GM19395 (cell line): ENCODE measurements at regions not wholly inside any gene's neighbourhood (a gene's known extent, or its start where the extent isn't known, plus 50 kb on each side); places are given as distances from the start of the nearest gene placed in this dataset.

Experiments used
- ATAC-seq: cut with Tn5 transposase; IDR thresholded peaks from one replicate; pipeline ENCODE4 v1.9.1; 2021; ENCODE audit warnings: mild to moderate bottlenecking, moderate library complexity; ENCODE audit not compliant: unreplicated experiment

- no peak for ATAC-seq
These were observed 184.1 kb upstream of the ARL4C start for GRCh38 chr2:234680688-234681619.

- no peak for ATAC-seq
These were observed 183.1 kb upstream of the ARL4C start for GRCh38 chr2:234679741-234680687.

DNA sequence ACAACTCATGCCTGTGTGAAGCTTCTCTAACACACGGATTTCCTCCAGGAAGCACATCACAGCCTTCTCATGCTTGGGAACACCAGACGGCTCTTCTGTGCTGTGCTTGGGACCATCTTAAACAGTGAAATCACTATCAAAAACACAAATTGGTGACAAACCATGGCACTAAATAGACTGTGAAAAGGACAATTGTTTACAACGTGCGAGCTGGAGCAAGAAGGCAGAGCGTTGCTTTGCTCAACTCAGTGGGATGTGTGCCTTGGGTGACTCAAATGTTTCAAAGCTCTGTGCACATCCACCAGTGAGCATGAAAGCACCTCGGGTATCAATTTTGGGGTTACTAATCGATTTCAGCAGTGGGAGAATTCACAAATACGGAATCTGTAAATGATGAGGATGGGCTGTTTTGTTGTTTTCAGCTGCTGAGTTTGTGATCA lies 182.4 kb upstream of the ARL4C start:
- no peak for ATAC-seq

- ATAC-seq = no peak
These were observed 181.8 kb upstream of the ARL4C start for GRCh38 chr2:234678711-234679110.

DNA sequence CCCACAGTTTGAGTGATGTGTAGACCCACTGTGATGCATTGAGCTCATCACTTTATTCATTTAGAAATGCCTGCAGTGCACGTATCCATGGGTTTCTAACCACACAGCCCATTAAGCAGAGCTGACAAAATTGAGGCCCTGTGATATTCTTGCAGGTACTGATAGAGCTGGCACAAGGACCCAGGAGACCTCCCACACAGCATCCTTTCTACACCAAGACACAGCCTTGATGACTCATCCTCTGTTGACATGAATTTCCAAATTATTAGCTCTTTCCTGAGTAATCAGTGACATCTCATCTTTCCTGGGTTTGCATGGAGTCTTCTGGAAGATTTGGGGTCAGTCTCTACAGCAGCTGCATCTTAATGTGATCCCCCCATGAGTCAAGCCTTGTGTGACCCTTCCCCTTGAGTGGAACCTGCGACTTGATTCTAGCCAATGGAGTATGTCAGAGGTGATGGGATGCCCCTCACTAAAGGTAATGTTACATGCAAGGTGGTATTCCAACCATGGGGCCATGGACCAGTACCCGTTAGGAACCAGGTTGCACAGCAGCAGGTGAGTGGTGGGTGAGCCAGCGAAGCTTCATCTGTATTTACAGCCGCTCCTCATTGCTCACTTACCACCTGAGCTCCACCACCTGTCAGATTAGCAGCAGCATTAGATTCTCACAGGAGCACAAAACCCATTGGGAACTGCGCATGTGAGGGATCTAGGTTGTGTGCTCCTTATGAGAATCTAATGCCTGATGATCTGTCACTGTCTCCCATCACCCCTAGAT lies 181.1 kb upstream of the ARL4C start:
- ATAC-seq = no peak

GRCh38 chr2:234676783-234677450 lies 180.0 kb upstream of the ARL4C start:
- ATAC-seq = no peak

GRCh38 chr2:234676109-234676782 lies 179.4 kb upstream of the ARL4C start:
- ATAC-seq = no peak

GRCh38 chr2:234674781-234675201 lies 177.9 kb upstream of the ARL4C start:
- ATAC-seq = no peak

DNA sequence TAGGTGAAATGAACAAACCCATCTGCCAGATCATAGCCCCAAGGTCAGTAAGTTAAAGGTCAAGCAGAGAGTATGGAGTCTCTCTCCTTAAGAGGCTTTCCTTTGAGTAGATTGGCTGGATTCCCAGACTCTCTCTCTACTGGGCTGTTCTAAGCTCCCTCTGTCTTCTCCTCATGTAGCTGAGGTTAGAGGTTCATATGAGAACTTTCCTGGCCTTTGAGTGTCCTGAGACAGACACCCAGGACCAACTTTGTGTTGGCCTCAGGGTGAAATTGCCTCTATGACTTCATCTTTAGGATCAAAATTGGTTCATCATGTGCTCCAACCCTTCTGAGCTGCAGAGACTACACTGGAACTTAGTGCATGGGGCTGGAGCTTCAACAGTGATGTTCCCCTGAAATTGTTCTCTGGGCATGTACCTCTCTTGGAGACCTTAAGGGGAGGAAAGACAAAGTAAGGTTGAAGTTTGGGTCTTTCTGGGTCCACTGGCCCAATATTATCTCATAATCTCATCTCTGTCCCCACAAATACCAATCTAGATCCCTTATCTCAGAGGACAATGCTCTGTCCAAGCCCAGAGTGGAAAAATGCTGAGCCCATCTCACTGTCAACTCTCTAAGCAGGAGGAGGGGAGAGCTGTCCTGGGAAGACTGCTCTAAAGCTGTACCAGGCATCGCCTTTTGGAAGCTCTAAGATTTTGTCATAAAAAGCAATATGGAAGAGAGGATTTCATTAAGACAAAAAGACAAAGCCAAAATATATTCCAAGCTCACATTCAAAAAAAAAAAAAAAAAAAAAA lies 177.3 kb upstream of the ARL4C start:
- ATAC-seq = no peak

- no peak for ATAC-seq
These were observed 176.6 kb upstream of the ARL4C start for GRCh38 chr2:234673501-234673900.

GRCh38 chr2:234672498-234673150 lies 175.7 kb upstream of the ARL4C start:
- ATAC-seq = no peak

DNA sequence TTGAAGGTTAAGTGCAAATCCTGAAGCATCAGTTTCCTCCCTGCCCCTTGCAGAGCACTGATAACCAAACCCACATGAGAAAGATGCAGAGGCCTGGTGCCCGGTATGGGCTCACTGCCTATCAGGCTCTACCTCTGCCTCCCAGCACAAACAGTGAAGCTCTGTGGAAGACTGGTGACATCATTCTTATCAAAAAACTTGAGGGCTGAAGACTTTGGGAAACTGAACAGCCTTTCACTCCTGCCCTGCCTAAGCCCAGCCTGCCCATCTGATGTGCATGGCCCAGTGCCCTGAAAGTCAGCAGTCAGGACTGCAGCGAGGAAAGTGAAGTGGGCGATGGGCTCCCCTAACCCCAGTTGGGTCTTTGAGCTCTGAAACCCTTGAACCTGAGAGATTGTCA lies 174.8 kb upstream of the ARL4C start:
- ATAC-seq = no peak

- no peak for ATAC-seq
These were observed 174.3 kb upstream of the ARL4C start for GRCh38 chr2:234671231-234671630.

GRCh38 chr2:234670806-234671205 lies 173.9 kb upstream of the ARL4C start:
- no peak for ATAC-seq

- ATAC-seq = no peak
These were observed 173.2 kb upstream of the ARL4C start for GRCh38 chr2:234670052-234670451.

DNA sequence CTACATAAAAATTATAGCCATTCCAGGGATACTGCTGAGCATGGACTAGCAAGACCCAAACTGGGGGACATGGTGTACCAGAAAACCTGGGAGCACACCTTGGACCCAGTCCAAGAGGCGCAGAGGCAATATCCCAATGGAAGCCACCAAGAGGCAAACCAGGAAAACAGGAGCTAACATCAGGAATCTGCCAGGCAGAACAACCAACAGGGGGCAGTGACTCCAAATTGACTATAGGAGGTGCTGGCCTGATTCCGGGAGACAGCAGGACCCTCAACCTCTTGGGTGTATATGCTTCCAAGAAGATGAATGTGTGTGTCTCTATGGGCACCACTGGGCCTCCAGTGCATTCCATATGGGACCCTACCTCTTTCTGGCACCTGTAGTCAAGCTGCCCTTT lies 172.7 kb upstream of the ARL4C start:
- no peak for ATAC-seq

DNA sequence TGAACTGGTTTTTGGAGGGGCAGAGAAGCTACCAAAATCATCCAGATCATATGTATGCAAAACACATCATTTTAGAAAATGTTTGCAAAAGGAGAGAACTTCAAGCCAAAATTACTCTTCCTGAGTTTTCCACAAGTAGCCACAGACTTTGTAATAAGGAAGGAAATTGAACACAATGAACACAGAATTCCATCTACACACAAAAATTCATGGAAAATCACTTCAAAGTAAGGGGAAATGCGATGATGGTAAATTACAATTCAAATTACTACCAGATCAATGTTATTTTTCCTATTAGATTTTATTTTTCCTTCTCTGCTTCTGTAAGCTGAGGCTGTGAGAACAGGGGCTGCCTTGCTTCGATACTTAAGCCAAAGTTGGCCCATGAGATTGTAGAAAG lies 172.1 kb upstream of the ARL4C start:
- ATAC-seq = no peak

- ATAC-seq = no peak
These were observed 170.0 kb upstream of the ARL4C start for GRCh38 chr2:234666911-234667310.
